Kidney (tissue), 13 donors: ENCODE measurements at regions not wholly inside any gene's neighbourhood (a gene's known extent, or its start where the extent isn't known, plus 50 kb on each side); places are given as distances from the start of the nearest gene placed in this dataset.

ENCODE experiments used
- DNase-seq, 5 donors: peaks; one replicate each; pipeline ENCODE4 v3.0.0-alpha.2; 2013 to 2020
- FAIRE-seq: peaks from 2 replicates; lab custom pipeline; 2012; peaks lifted over from hg19 to GRCh38; lab: Jason Lieb, UNC
- H3K27ac ChIP-seq, 2 donors: one replicate each; pipeline ENCODE4 v1.7.0; 2013; ENCODE audit warnings: low read depth in 2 of 2, low read length in 2 of 2, inconsistent platforms in 1 of 2
- H3K27me3 ChIP-seq: one replicate; pipeline ENCODE4 v1.7.1; 2013; ENCODE audit warnings: low read length, inconsistent platforms; ENCODE audit not compliant: control insufficient read depth, insufficient read depth
- H3K36me3 ChIP-seq, 3 donors: one replicate each; pipeline versions ENCODE4 v1.7.0 to v1.7.1; 2013; ENCODE audit warnings: low read length in 3 of 3, control low read depth in 1 of 3, inconsistent platforms in 1 of 3; ENCODE audit not compliant: insufficient read depth in 3 of 3, control insufficient read depth in 2 of 3
- H3K4me1 ChIP-seq, 3 donors: one replicate each; pipeline versions ENCODE4 v1.7.0 to v1.7.1; 2013; ENCODE audit warnings: low read length in 3 of 3, inconsistent platforms in 1 of 3, low read depth in 1 of 3; ENCODE audit not compliant: control insufficient read depth in 2 of 3, insufficient read depth in 2 of 3
- H3K4me3 ChIP-seq, 3 donors: one replicate each; pipeline versions ENCODE4 v1.7.0 to v1.8.1; 2013; ENCODE audit warnings: low read length in 3 of 3, control low read depth in 1 of 3, inconsistent platforms in 1 of 3
- H3K9ac ChIP-seq, 3 donors: one replicate each; pipeline versions ENCODE4 v1.7.0 to v1.7.1; 2013; ENCODE audit warnings: low read length in 3 of 3, control low read depth in 1 of 3, inconsistent platforms in 1 of 3
- H3K9me3 ChIP-seq, 3 donors: one replicate each; pipeline versions ENCODE4 v1.7.0 to v1.7.1; 2013; ENCODE audit warnings: low read length in 3 of 3, control low read depth in 1 of 3, inconsistent platforms in 1 of 3; ENCODE audit not compliant: control insufficient read depth in 2 of 3, insufficient read depth in 1 of 3
- CTCF ChIP-seq: IDR thresholded peaks from 3 replicates; pipeline ENCODE4 v1.5.1; 2012; ENCODE audit warnings: mild to moderate bottlenecking, moderate library complexity, borderline replicate concordance; ENCODE audit not compliant: insufficient read depth; ENCODE audit errors: extremely low read depth
- intact Hi-C: fragments of 100-400 bp; cut with DNase I; formaldehyde crosslinking; loops from one replicate; pipeline ENCODE4 v1.11.1; 2022
- donor health status: control.
- donor health status: control.
- donor health status: control.
- donor health status: control.
- donor health status: control.
- donor health status: DM: yes; HTN: yes; CAD: no.
- donor health status: Normal renal cell carcinoma (clear cell type).

- Histone ChIP-seq H3K4me3 (no peak overlapping the region), H3K36me3 (no peaks in the 10 kb centered on the region), H3K27ac (no peak overlapping the region), H3K9me3 (peaks cover 0 to 2% (median 0%) of the 10 kb centered on the region in 3 donors), H3K27me3 (no peaks in the 10 kb centered on the region), H3K4me1 (no peaks in the 10 kb centered on the region), H3K9ac (no peak overlapping the region)
- intact Hi-C loops: no loop called here
- TF ChIP-seq CTCF: no peak
- peak; percentile 23 for FAIRE-seq
- DNase-seq: no peak
These were observed 83.4 kb upstream of the STMND1 start for GRCh38 chr6:17018425-17018824.

- Histone ChIP-seq H3K9ac (no peak overlapping the region), H3K4me3 (no peak overlapping the region), H3K27ac (no peak overlapping the region), H3K4me1 (no peaks in the 10 kb centered on the region), H3K36me3 (no peaks in the 10 kb centered on the region), H3K27me3 (no peaks in the 10 kb centered on the region), H3K9me3 (peaks cover 0 to 2% (median 0%) of the 10 kb centered on the region in 3 donors)
- intact Hi-C loops: no loop called here
- no peak for FAIRE-seq
- no peak for TF ChIP-seq CTCF
- no peak for DNase-seq
These were observed 84.4 kb upstream of the STMND1 start for GRCh38 chr6:17017416-17017815.

GRCh38 chr6:17015551-17016381, 86.1 kb upstream of the STMND1 start:
- Histone ChIP-seq H3K36me3 (no peaks in the 10 kb centered on the region), H3K9ac (no peak overlapping the region), H3K9me3 (peaks cover 0 to 2% (median 0%) of the 10 kb centered on the region in 3 donors), H3K27ac (no peak overlapping the region), H3K4me3 (peak overlapping the region; percentile 12 to 60 (median 48)), H3K4me1 (no peaks in the 10 kb centered on the region), H3K27me3 (no peaks in the 10 kb centered on the region)
- intact Hi-C loops: no loop called here
- DNase-seq (peak; percentile 41 to 86 (median 52)), FAIRE-seq (no peak)
- TF ChIP-seq CTCF: no peak

GRCh38 chr6:17015144-17015543, 86.7 kb upstream of the STMND1 start:
- no peak overlapping the region for H3K27ac ChIP-seq
- H3K36me3 ChIP-seq: no peaks in the 10 kb centered on the region
- no peaks in the 10 kb centered on the region for H3K4me1 ChIP-seq
- peaks cover 0 to 2% (median 0%) of the 10 kb centered on the region in 3 donors for H3K9me3 ChIP-seq
- no peak overlapping the region for H3K4me3 ChIP-seq
- no peak for TF ChIP-seq CTCF
- H3K9ac ChIP-seq: no peak overlapping the region
- intact Hi-C loops: no loop called here
- H3K27me3 ChIP-seq: no peaks in the 10 kb centered on the region
- no peak for FAIRE-seq
- DNase-seq: no peak
